Neural cell (in vitro differentiated cells): ENCODE measurements at regions not wholly inside any gene's neighbourhood (a gene's known extent, or its start where the extent isn't known, plus 50 kb on each side); places are given as distances from the start of the nearest gene placed in this dataset.

Experiments used
- H2AFZ ChIP-seq: fragments of 200-600, 300-800 bp; sonication (generic), shearing (Covaris generic); 2 replicates; pipeline ENCODE4 v1.6.0; 2014; ENCODE audit warnings: low read depth, mild to moderate bottlenecking, antibody characterized with exemption, low read length, moderate library complexity
- H3F3A ChIP-seq: fragments of 200-600 bp; shearing (Covaris generic); 2 replicates; pipeline ENCODE4 v1.6.1; 2016; ENCODE audit warnings: mild to moderate bottlenecking, moderate library complexity, mixed read lengths, antibody characterized with exemption, low read length; ENCODE audit not compliant: insufficient read depth, poor library complexity, severe bottlenecking
- H3K27ac ChIP-seq: fragments of 200-600, 300-800 bp; sonication (generic), shearing (Covaris generic); 2 replicates; pipeline ENCODE4 v1.5.1; 2014; ENCODE audit warnings: mild to moderate bottlenecking, low read length, moderate library complexity
- H3K27me3 ChIP-seq: fragments of 300-800, 200-600 bp; sonication (generic), shearing (Covaris generic); 2 replicates; pipeline ENCODE4 v1.6.0; 2014; ENCODE audit warnings: mild to moderate bottlenecking, low read depth, low read length, moderate library complexity; ENCODE audit not compliant: insufficient read depth
- H3K36me3 ChIP-seq: fragments of 300-800, 200-600 bp; sonication (generic), shearing (Covaris generic); 2 replicates; pipeline ENCODE4 v1.5.1; 2014; ENCODE audit warnings: mild to moderate bottlenecking, antibody characterized with exemption, low read length, moderate library complexity; ENCODE audit not compliant: insufficient read depth
- H3K4me2 ChIP-seq: fragments of 300-800, 200-600 bp; sonication (generic), shearing (Covaris generic); 2 replicates; pipeline ENCODE4 v1.6.0; 2014; ENCODE audit warnings: mild to moderate bottlenecking, low read length
- H3K4me3 ChIP-seq: fragments of 300-800, 200-600 bp; sonication (generic), shearing (Covaris generic); 2 replicates; pipeline ENCODE4 v1.5.1; 2014; ENCODE audit warnings: mild to moderate bottlenecking, low read length, moderate library complexity
- H3K79me2 ChIP-seq: fragments of 200-600 bp; shearing (Covaris generic); replicated peaks from 2 replicates; pipeline ENCODE4 v1.6.0; 2014; ENCODE audit warnings: mild to moderate bottlenecking, low read length, moderate library complexity; ENCODE audit not compliant: insufficient read depth
- H3K9ac ChIP-seq: fragments of 300-800, 200-600 bp; sonication (generic), shearing (Covaris generic); 2 replicates; pipeline ENCODE4 v1.6.1; 2016; ENCODE audit warnings: mild to moderate bottlenecking, low read length, mixed read lengths
- H3K9me2 ChIP-seq: fragments of 200-600 bp; shearing (Covaris generic); 2 replicates; pipeline ENCODE4 v1.6.1; 2016; ENCODE audit warnings: mild to moderate bottlenecking, low read length, mixed read lengths; ENCODE audit not compliant: insufficient read depth
- H3K9me3 ChIP-seq: fragments of 200-600, 300-800 bp; sonication (generic), shearing (Covaris generic); 2 replicates; pipeline ENCODE4 v1.6.1; 2016; ENCODE audit warnings: mild to moderate bottlenecking, mixed run types, low read length, moderate library complexity, mixed read lengths
- H4K20me1 ChIP-seq: fragments of 200-600 bp; shearing (Covaris generic); 2 replicates; pipeline ENCODE4 v1.6.1; 2016; ENCODE audit warnings: mild to moderate bottlenecking, mixed run types; ENCODE audit not compliant: insufficient read depth
- CTCF ChIP-seq: fragments of 450-650 bp; IDR thresholded peaks from 2 replicates; pipeline ENCODE4 v1.5.1; 2014; ENCODE audit warnings: antibody characterized with exemption, mild to moderate bottlenecking, moderate library complexity; ENCODE audit not compliant: poor library complexity, severe bottlenecking
- EP300 ChIP-seq: fragments of 450-650 bp; conservative IDR thresholded peaks from 2 replicates; pipeline ENCODE4 v1.6.1; 2014; ENCODE audit warnings: antibody characterized with exemption, mild to moderate bottlenecking, moderate library complexity; ENCODE audit not compliant: poor library complexity, severe bottlenecking
- EZH2 ChIP-seq: fragments of 200-600, 300-800 bp; shearing (Covaris generic), sonication (generic); IDR thresholded peaks from 2 replicates; pipeline ENCODE4 v1.6.1; 2014; ENCODE audit warnings: antibody characterized with exemption, low read length, borderline replicate concordance, mild to moderate bottlenecking; ENCODE audit not compliant: insufficient read depth, poor library complexity, severe bottlenecking
- MXI1 ChIP-seq: fragments of 450-650 bp; conservative IDR thresholded peaks from 2 replicates; pipeline ENCODE4 v1.6.1; 2014; ENCODE audit warnings: antibody characterized with exemption, mild to moderate bottlenecking; ENCODE audit not compliant: poor library complexity, severe bottlenecking
- POLR2AphosphoS5 ChIP-seq: IDR thresholded peaks from 2 replicates; pipeline ENCODE4 v1.6.1; 2012
- RAD21 ChIP-seq: fragments of 450-650 bp; conservative IDR thresholded peaks from 2 replicates; pipeline ENCODE4 v1.6.1; 2014; ENCODE audit warnings: antibody characterized with exemption, mild to moderate bottlenecking, moderate library complexity
- REST ChIP-seq: IDR thresholded peaks from 2 replicates; pipeline ENCODE4 v1.6.1; 2012; ENCODE audit warnings: borderline replicate concordance
- SMC3 ChIP-seq: fragments of 450-650 bp; conservative IDR thresholded peaks from 2 replicates; pipeline ENCODE4 v1.6.1; 2014; ENCODE audit warnings: antibody characterized with exemption, mild to moderate bottlenecking, moderate library complexity; ENCODE audit not compliant: poor library complexity
- TAF1 ChIP-seq: IDR thresholded peaks from 2 replicates; pipeline ENCODE4 v1.6.1; 2012; ENCODE audit warnings: low read depth

GRCh38 chr1:70498666-70499065 is 87.6 kb downstream of the CTH start:
- Histone ChIP-seq H2AFZ (no peak overlapping the region), H3K36me3 (no peaks in the 10 kb centered on the region), H4K20me1 (no peaks in the 10 kb centered on the region), H3K9ac (no peak overlapping the region), H3K79me2 (no peaks in the 10 kb centered on the region), H3K4me3 (no peak overlapping the region), H3F3A (no peaks in the 10 kb centered on the region), H3K27me3 (no peaks in the 10 kb centered on the region), H3K9me3 (no peaks in the 10 kb centered on the region), H3K27ac (no peak overlapping the region), H3K9me2 (no peaks in the 10 kb centered on the region), H3K4me2 (no peak overlapping the region)
- TF ChIP-seq SMC3 (no peak), POLR2AphosphoS5 (no peak)

DNA sequence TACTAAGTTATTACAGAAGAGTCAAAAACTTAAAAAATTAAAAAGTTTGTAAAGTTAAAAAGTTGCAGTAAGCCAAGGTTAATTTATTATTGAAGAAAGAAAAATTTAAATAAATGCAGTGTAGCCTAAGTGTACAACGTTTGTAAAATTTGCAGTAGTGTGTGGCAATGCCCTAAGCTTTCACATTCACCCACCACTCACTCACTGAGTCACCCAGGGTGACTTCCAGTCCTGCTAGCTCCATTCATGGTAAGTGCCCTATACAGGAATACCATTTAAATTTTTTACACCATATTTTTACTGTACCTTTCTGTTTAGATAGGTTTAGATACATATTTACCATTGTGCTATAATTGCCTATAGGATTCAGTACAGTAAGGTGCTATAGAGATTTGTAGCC is 88.6 kb downstream of the CTH start:
- Histone ChIP-seq H3K79me2 (no peaks in the 10 kb centered on the region), H3K4me2 (no peak overlapping the region), H3K9me2 (no peaks in the 10 kb centered on the region), H4K20me1 (no peaks in the 10 kb centered on the region), H3K27ac (no peak overlapping the region), H2AFZ (no peak overlapping the region), H3K27me3 (no peaks in the 10 kb centered on the region), H3K36me3 (no peaks in the 10 kb centered on the region), H3F3A (no peaks in the 10 kb centered on the region), H3K4me3 (no peak overlapping the region), H3K9ac (no peak overlapping the region), H3K9me3 (no peaks in the 10 kb centered on the region)
- TF ChIP-seq RAD21 (no peak), REST (no peak), EP300 (no peak), MXI1 (no peak), EZH2 (no peak), TAF1 (no peak), CTCF (no peak)

DNA sequence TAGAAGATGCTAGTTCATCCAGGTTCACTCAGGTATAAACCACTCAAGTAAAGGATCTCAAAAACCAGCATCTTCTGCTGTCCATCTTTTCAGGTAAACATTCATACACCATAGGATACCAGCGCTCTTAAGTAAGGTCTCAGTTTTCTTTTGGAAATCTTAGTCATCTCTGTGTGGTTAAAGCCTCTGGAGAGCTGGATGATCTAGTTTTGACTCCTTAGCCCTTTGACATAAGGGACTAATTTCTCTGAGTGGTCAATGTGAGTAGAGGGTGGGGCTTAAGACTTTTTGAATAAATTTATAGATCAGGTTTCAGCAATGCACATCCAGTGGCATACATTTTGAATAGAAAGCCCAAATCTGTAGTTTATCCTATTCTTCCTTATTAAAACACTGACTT is 92.3 kb downstream of the CTH start:
- TF ChIP-seq EP300: no peak
- TF ChIP-seq SMC3: no peak
- TF ChIP-seq REST: no peak
- no peak for TF ChIP-seq RAD21
- TF ChIP-seq EZH2: no peak
- no peak for TF ChIP-seq TAF1
- TF ChIP-seq CTCF: no peak
- TF ChIP-seq MXI1: no peak
- Histone ChIP-seq H3K9ac (no peak overlapping the region), H3K4me3 (no peak overlapping the region), H4K20me1 (no peaks in the 10 kb centered on the region), H3K27me3 (no peaks in the 10 kb centered on the region), H3K27ac (no peak overlapping the region), H3K36me3 (no peaks in the 10 kb centered on the region), H2AFZ (no peak overlapping the region), H3K9me2 (no peaks in the 10 kb centered on the region), H3K9me3 (no peaks in the 10 kb centered on the region), H3K79me2 (no peaks in the 10 kb centered on the region), H3K4me2 (no peak overlapping the region), H3F3A (no peaks in the 10 kb centered on the region)
